OCI-LY1 (cell line): ENCODE measurements at regions not wholly inside any gene's neighbourhood (a gene's known extent, or its start where the extent isn't known, plus 50 kb on each side); places are given as distances from the start of the nearest gene placed in this dataset.

Experiments used
- H2AFZ ChIP-seq: fragments of 200-600 bp; sonication (generic), shearing (Covaris generic); 2 replicates; pipeline ENCODE4 v1.6.0; 2014; ENCODE audit warnings: antibody characterized with exemption, mild to moderate bottlenecking, low read length
- H3F3A ChIP-seq: fragments of 200-600 bp; sonication (generic), shearing (Covaris generic); 2 replicates; pipeline ENCODE4 v1.6.0; 2014; ENCODE audit warnings: mild to moderate bottlenecking, antibody characterized with exemption, low read length, moderate library complexity; ENCODE audit not compliant: insufficient read depth
- H3K27ac ChIP-seq: fragments of 200-600 bp; sonication (generic); 2 replicates; pipeline ENCODE4 v1.5.1; 2014; ENCODE audit warnings: low read length, mixed run types, mild to moderate bottlenecking, low read depth; ENCODE audit not compliant: poor library complexity, severe bottlenecking
- H3K27me3 ChIP-seq: fragments of 200-600 bp; sonication (generic); 2 replicates; pipeline ENCODE4 v1.6.0; 2014; ENCODE audit warnings: antibody characterized with exemption, mild to moderate bottlenecking, low read length, moderate library complexity; ENCODE audit not compliant: insufficient read depth
- H3K36me3 ChIP-seq: fragments of 200-600 bp; sonication (generic); 2 replicates; pipeline ENCODE4 v1.6.1; 2014; ENCODE audit warnings: mild to moderate bottlenecking, antibody characterized with exemption, low read length, moderate library complexity, mixed read lengths; ENCODE audit not compliant: insufficient read depth
- H3K4me1 ChIP-seq: fragments of 200-600 bp; sonication (generic); 2 replicates; pipeline ENCODE4 v1.5.1; 2014; ENCODE audit warnings: mild to moderate bottlenecking, low read length, moderate library complexity; ENCODE audit not compliant: insufficient read depth, severe bottlenecking
- H3K4me2 ChIP-seq: fragments of 200-600 bp; sonication (generic), shearing (Covaris generic); 2 replicates; pipeline ENCODE4 v1.6.1; 2014; ENCODE audit warnings: low read length
- H3K4me3 ChIP-seq: fragments of 200-600 bp; sonication (generic); 2 replicates; pipeline ENCODE4 v1.5.1; 2014; ENCODE audit warnings: low read length, low read depth, mild to moderate bottlenecking, mixed read lengths; ENCODE audit not compliant: poor library complexity, severe bottlenecking
- H3K79me2 ChIP-seq: fragments of 200-600 bp; shearing (Covaris generic); 2 replicates; pipeline ENCODE4 v1.6.1; 2016; ENCODE audit warnings: mixed run types, low read length, mixed read lengths; ENCODE audit not compliant: insufficient read depth
- H3K9ac ChIP-seq: fragments of 200-600 bp; sonication (generic), shearing (Covaris generic); 2 replicates; pipeline ENCODE4 v1.6.1; 2014; ENCODE audit warnings: mild to moderate bottlenecking, low read length, mixed read lengths
- H3K9me2 ChIP-seq: fragments of 200-600 bp; sonication (generic), shearing (Covaris generic); 2 replicates; pipeline ENCODE4 v1.6.1; 2014; ENCODE audit warnings: low read depth, mild to moderate bottlenecking, low read length, mixed read lengths
- H3K9me3 ChIP-seq: fragments of 200-600 bp; shearing (Covaris generic); 2 replicates; pipeline ENCODE4 v1.6.1; 2014; ENCODE audit warnings: low read length, mixed read lengths
- H4K20me1 ChIP-seq: fragments of 200-600 bp; sonication (generic), shearing (Covaris generic); 2 replicates; pipeline ENCODE4 v1.6.0; 2016; ENCODE audit warnings: mild to moderate bottlenecking, low read length; ENCODE audit not compliant: insufficient read depth
- CTCF ChIP-seq: fragments of 200-600 bp; sonication (generic), shearing (Covaris generic); IDR thresholded peaks from 2 replicates; pipeline ENCODE4 v1.5.1; 2017; ENCODE audit warnings: mild to moderate bottlenecking, antibody characterized with exemption, low read length, moderate library complexity, mixed read lengths
- EZH2 ChIP-seq: fragments of 200-600 bp; sonication (generic), shearing (Covaris generic); IDR thresholded peaks from 2 replicates; pipeline ENCODE4 v1.8.0; 2017; ENCODE audit warnings: borderline replicate concordance, mixed run types, mild to moderate bottlenecking, antibody characterized with exemption, low read length, moderate library complexity, mixed read lengths

GRCh38 chr4:179843370-179843769 lies 2399.8 kb upstream of the TENM3 start:
- Histone ChIP-seq H2AFZ (no peak overlapping the region), H3K4me3 (no peak overlapping the region), H3K36me3 (no peaks in the 10 kb centered on the region), H4K20me1 (no peaks in the 10 kb centered on the region), H3K9me3 (no peaks in the 10 kb centered on the region), H3K79me2 (no peaks in the 10 kb centered on the region), H3F3A (no peaks in the 10 kb centered on the region), H3K9ac (no peak overlapping the region), H3K9me2 (no peaks in the 10 kb centered on the region), H3K4me2 (no peak overlapping the region), H3K27me3 (no peaks in the 10 kb centered on the region), H3K4me1 (no peaks in the 10 kb centered on the region), H3K27ac (no peak overlapping the region)
- no peak for TF ChIP-seq CTCF
- TF ChIP-seq EZH2 = no peak

GRCh38 chr4:179855469-179855868 lies 2387.7 kb upstream of the TENM3 start:
- no peaks in the 10 kb centered on the region for H4K20me1 ChIP-seq
- no peak for TF ChIP-seq CTCF
- no peak for TF ChIP-seq EZH2
- no peaks in the 10 kb centered on the region for H3K27me3 ChIP-seq
- no peaks in the 10 kb centered on the region for H3K9me2 ChIP-seq
- H2AFZ ChIP-seq = no peak overlapping the region
- no peaks in the 10 kb centered on the region for H3K4me1 ChIP-seq
- no peak overlapping the region for H3K27ac ChIP-seq
- H3K9ac ChIP-seq = no peak overlapping the region
- no peaks in the 10 kb centered on the region for H3K9me3 ChIP-seq
- no peaks in the 10 kb centered on the region for H3K79me2 ChIP-seq
- no peaks in the 10 kb centered on the region for H3K36me3 ChIP-seq
- no peak overlapping the region for H3K4me3 ChIP-seq
- H3F3A ChIP-seq = no peaks in the 10 kb centered on the region
- H3K4me2 ChIP-seq = no peak overlapping the region

- TF ChIP-seq CTCF (no peak), EZH2 (no peak)
- no peaks in the 10 kb centered on the region for H3K9me2 ChIP-seq
- no peaks in the 10 kb centered on the region for H3K9me3 ChIP-seq
- no peaks in the 10 kb centered on the region for H4K20me1 ChIP-seq
- H3K79me2 ChIP-seq = no peaks in the 10 kb centered on the region
- no peak overlapping the region for H3K27ac ChIP-seq
- no peak overlapping the region for H2AFZ ChIP-seq
- H3F3A ChIP-seq = no peaks in the 10 kb centered on the region
- H3K36me3 ChIP-seq = no peaks in the 10 kb centered on the region
- no peak overlapping the region for H3K4me3 ChIP-seq
- H3K27me3 ChIP-seq = no peaks in the 10 kb centered on the region
- H3K4me1 ChIP-seq = no peaks in the 10 kb centered on the region
- no peak overlapping the region for H3K4me2 ChIP-seq
- no peak overlapping the region for H3K9ac ChIP-seq
Measured at GRCh38 chr4:179858221-179858620, 2385.0 kb upstream of the TENM3 start.
